Stimulated activated naive CD8-positive, alpha-beta T cell treated with anti-CD3 and anti-CD28 coated beads, Interleukin-15, Interleukin-2, amounts not matched to agents 100 ng/mL and 50 ng/mL, for 24 hours (primary cell): ENCODE measurements at regions not wholly inside any gene's neighbourhood (a gene's known extent, or its start where the extent isn't known, plus 50 kb on each side); places are given as distances from the start of the nearest gene placed in this dataset.
A peak's percentile ranks its signal among the peaks of the same experiment; 100 is the strongest.
"Not testable (repeated sequence)": the region's sequence is repeated elsewhere in the genome, so short reads cannot be mapped to it uniquely, and the experiment has no call there.

ENCODE experiments used
- H3K27ac Mint-ChIP-seq: one replicate; pipeline ENCODE4 v1.8.0; 2021; ENCODE audit warnings: mild to moderate bottlenecking, mixed read lengths
- H3K27me3 Mint-ChIP-seq: one replicate; pipeline ENCODE4 v1.8.0; 2021; ENCODE audit warnings: mixed read lengths
- H3K36me3 Mint-ChIP-seq: one replicate; pipeline ENCODE4 v1.8.0; 2021; ENCODE audit warnings: low read depth, mixed read lengths
- H3K4me1 Mint-ChIP-seq: one replicate; pipeline ENCODE4 v1.8.0; 2021; ENCODE audit warnings: low read depth, mixed read lengths
- H3K4me3 Mint-ChIP-seq: one replicate; pipeline ENCODE4 v1.8.0; 2021; ENCODE audit warnings: mild to moderate bottlenecking, mixed read lengths
- H3K9me3 Mint-ChIP-seq: one replicate; pipeline ENCODE4 v1.8.0; 2021; ENCODE audit warnings: mixed read lengths

DNA sequence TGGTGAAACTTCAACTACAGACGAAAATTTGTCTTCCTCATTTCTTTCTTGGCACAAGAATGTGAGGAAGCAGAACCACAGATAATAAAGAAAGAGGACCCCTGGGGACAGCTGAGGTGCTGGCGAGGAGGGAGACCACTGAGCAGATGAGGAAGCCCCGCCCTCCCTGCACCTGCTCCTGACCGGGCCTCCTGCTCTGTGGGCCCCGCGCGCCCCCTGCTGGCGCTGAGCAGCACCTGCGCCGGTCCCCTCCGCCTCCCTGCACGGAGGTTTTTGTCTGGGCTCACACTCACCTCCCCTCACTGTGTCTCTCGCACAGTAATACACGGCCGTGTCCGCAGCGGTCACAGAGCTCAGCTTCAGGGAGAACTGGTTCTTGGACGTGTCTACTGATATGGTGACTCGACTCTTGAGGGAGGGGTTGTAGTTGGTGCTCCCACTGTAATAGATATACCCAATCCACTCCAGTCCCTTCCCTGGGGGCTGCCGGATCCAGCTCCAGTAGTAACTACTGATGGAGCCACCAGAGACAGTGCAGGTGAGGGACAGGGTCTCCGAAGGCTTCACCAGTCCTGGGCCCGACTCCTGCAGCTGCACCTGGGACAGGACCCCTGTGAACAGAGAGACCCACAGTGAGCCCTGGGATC, 1100.7 kb downstream of the TMEM121 start:
- not testable (repeated sequence) for H3K27ac Mint-ChIP-seq, H3K36me3 Mint-ChIP-seq, H3K4me1 Mint-ChIP-seq, H3K9me3 Mint-ChIP-seq, H3K4me3 Mint-ChIP-seq
- H3K27me3 Mint-ChIP-seq, result peaks cover 20% of the 10 kb centered on the region

DNA sequence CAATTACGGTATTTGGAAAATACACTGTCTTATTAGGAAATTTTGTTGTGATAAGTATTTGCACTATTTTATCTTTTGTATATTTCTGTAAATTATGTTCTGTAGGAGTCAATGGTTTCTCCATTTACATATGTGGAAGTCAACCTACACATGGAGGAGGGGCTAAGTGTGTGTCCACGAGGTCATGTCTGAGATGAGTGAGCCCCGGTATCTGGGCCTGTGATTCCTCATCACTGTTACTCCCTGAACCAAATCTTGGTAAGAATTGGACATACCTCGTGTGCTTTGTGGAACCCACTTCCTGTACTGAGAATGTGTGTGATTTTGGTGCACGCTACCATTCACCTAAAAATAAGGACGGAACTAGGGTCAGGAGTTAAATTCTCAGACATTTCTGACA, 1105.5 kb downstream of the TMEM121 start:
- Mint-ChIP-seq H3K36me3 (no peaks in the 10 kb centered on the region), H3K4me3 (no peak overlapping the region), H3K27me3 (peaks cover 4% of the 10 kb centered on the region), H3K4me1 (no peaks in the 10 kb centered on the region), H3K27ac (no peak overlapping the region), H3K9me3 (no peaks in the 10 kb centered on the region)

DNA sequence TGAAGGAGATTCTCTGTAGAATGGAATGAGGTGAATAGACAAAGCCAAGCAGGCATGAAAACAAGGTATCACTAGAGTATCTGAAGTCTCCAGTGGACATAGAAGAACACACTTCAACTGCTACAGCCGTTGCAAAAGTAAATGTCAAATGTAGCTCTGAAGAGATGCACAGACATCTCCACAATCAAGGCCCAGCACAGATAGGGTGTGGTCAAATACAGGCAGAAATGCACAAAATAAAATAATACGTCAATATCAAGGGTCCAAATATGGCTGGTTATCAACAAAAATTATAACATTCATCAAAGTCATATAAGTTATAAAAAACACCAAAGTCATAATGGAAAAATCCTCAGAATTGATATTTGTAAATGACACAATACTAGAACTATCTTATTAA, 1107.3 kb downstream of the TMEM121 start:
- peaks cover 4% of the 10 kb centered on the region for H3K4me1 Mint-ChIP-seq
- H3K27ac Mint-ChIP-seq, result no peak overlapping the region
- no peak overlapping the region for H3K4me3 Mint-ChIP-seq
- H3K9me3 Mint-ChIP-seq, result no peaks in the 10 kb centered on the region
- peaks cover 4% of the 10 kb centered on the region for H3K27me3 Mint-ChIP-seq
- no peaks in the 10 kb centered on the region for H3K36me3 Mint-ChIP-seq

DNA sequence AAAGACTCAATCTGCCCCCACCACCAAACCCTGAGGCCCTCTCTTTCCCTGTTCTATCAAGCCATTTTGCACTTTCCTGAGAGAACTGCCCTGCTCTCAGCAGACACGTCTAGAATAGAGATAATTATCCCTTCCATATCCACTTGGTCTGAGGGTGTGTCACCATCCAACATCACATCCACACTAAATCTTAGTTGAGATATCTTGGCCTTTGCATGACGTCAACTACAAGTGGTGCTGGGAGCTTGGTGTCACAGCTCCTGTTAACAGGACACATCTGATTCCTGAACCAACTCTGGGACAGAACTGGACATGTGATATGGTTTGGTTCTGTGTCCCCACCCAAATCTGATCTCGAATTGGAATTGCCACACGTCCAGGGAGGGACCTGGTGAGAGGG, 1109.2 kb downstream of the TMEM121 start:
- Mint-ChIP-seq H3K4me3 (no peak overlapping the region), H3K27ac (no peak overlapping the region), H3K4me1 (peaks cover 5% of the 10 kb centered on the region), H3K9me3 (no peaks in the 10 kb centered on the region), H3K27me3 (no peaks in the 10 kb centered on the region), H3K36me3 (no peaks in the 10 kb centered on the region)

DNA sequence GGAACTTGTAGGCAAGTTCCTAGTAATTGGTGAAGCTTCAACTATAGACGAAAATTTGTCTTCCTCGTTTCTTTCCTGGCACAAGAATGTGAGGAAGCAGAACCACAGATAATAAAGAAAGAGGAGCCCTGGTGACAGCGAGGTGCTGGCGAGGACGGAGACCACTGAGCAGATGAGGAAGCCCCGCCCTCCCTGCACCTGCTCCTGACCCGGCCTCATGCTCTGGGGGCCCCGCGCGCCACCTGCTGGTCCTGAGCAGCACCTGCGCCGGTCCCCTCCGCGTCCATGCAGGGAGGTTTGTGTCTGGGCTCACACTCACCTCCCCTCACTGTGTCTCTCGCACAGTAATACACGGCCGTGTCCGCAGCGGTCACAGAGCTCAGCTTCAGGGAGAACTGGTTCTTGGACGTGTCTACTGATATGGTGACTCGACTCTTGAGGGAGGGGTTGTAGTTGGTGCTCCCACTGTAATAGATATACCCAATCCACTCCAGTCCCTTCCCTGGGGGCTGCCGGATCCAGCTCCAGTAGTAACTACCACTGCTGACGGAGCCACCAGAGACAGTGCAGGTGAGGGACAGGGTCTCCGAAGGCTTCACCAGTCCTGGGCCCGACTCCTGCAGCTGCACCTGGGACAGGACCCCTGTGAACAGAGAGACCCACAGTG, 1112.5 kb downstream of the TMEM121 start:
- not testable (repeated sequence) for H3K27me3 Mint-ChIP-seq, H3K27ac Mint-ChIP-seq, H3K36me3 Mint-ChIP-seq, H3K4me1 Mint-ChIP-seq, H3K4me3 Mint-ChIP-seq, H3K9me3 Mint-ChIP-seq

DNA sequence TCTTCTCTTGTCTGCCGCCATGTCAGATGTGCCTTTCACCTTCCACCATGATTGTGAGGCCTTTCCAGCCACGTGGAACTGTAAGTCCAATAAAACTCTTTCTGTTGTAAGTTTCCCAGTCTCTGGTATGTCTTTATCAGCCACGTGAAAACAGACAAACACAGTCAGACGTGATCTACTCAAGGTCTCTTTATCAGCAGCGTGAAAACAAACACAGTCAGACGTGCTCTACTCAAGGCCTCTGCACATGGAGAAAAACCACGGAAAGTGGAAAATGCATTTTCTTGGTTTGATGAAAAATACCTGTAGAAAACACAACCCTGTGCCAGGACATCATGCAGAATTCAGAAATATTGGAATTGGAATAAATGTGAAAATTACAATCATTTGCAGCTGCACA, 1115.7 kb downstream of the TMEM121 start:
- no peak overlapping the region for H3K27ac Mint-ChIP-seq
- no peaks in the 10 kb centered on the region for H3K36me3 Mint-ChIP-seq
- H3K4me3 Mint-ChIP-seq, result no peak overlapping the region
- no peaks in the 10 kb centered on the region for H3K9me3 Mint-ChIP-seq
- peaks cover 5% of the 10 kb centered on the region for H3K4me1 Mint-ChIP-seq
- H3K27me3 Mint-ChIP-seq, result peaks cover 7% of the 10 kb centered on the region

DNA sequence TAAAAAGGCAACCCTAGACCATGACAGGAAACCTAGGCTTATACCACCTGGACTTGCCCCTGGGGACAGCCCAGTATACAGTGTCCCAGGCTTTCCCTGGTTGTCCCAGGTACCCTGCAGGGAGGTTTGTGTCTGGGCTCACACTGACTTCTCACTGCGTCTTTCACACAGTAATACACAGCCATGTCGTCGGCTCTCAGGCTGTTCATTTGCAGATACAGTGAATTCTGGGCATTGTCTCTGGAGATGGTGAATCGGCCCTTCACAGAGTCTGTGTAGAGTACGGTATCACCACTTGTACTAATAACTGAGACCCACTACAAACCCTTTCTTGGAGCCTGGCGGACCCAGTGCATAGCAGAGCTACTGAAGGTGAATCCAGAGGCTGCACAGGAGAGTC, 1116.6 kb downstream of the TMEM121 start:
- not testable (repeated sequence) for H3K9me3 Mint-ChIP-seq, H3K36me3 Mint-ChIP-seq, H3K4me1 Mint-ChIP-seq, H3K27ac Mint-ChIP-seq, H3K27me3 Mint-ChIP-seq, H3K4me3 Mint-ChIP-seq

DNA sequence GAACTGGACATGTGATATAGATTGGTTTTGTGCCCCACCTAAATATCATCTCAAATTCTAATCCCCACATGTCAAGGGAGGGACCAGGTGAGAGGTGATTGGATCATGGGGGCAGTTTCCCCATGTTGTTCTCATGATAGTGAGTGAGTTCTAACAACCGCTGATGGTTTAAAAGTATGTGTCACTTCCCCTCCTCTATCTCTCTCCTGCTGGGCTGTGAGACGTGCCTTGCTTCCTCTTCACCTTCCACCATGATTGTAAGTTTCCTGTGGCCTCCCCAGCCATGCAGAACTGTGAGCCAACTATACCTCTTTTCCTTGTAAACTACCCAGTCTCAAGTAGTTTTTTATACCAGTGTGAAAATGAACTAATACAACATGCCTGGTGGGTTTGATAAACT, 1122.5 kb downstream of the TMEM121 start:
- H3K27me3 Mint-ChIP-seq, H3K36me3 Mint-ChIP-seq, H3K27ac Mint-ChIP-seq, H3K4me3 Mint-ChIP-seq, H3K4me1 Mint-ChIP-seq, H3K9me3 Mint-ChIP-seq: not testable (repeated sequence)

DNA sequence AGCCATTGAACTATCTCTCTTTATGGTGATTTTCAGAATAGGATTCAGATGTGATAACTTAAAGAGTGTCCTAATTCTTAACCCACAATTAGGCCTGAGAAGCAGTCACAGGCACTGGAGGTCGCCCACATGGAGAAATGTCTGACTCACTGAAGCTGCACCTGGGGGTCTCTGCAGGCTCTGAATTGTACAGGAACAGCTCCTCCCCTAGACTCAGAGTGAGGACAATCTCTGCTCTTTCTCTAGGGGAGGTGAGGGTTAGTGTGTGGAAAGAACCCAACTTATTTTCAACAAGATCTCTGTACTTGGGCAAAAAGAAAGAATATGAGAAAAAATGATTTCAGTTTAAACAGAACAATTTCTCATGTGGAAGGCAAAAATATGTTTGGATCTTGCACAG, 1124.6 kb downstream of the TMEM121 start:
- no peaks in the 10 kb centered on the region for H3K4me1 Mint-ChIP-seq
- no peak overlapping the region for H3K27ac Mint-ChIP-seq
- H3K36me3 Mint-ChIP-seq, result no peaks in the 10 kb centered on the region
- no peaks in the 10 kb centered on the region for H3K27me3 Mint-ChIP-seq
- H3K9me3 Mint-ChIP-seq, result no peaks in the 10 kb centered on the region
- H3K4me3 Mint-ChIP-seq, result no peak overlapping the region

DNA sequence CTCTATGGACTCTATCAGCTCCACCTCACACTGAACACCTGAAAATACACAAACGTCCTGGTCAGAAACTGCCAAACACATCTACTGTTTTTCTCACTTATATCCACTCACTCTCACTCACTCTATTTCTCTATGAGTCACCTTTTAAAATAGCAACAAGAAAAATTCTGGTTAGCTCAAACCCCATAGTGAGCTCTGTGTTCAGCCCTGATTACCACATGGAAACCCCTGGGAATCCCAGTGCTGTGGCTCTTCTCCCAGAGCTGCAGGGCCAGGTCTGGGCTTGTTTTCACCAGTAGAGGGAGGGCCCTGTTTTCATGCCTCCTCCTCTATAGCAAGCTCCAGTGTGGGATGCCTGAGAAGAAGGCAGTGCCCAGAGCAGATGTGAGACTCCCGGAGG, 1126.1 kb downstream of the TMEM121 start:
- no peaks in the 10 kb centered on the region for H3K9me3 Mint-ChIP-seq
- no peaks in the 10 kb centered on the region for H3K27me3 Mint-ChIP-seq
- peaks cover 2% of the 10 kb centered on the region for H3K4me1 Mint-ChIP-seq
- no peaks in the 10 kb centered on the region for H3K36me3 Mint-ChIP-seq
- H3K4me3 Mint-ChIP-seq, result no peak overlapping the region
- no peak overlapping the region for H3K27ac Mint-ChIP-seq

DNA sequence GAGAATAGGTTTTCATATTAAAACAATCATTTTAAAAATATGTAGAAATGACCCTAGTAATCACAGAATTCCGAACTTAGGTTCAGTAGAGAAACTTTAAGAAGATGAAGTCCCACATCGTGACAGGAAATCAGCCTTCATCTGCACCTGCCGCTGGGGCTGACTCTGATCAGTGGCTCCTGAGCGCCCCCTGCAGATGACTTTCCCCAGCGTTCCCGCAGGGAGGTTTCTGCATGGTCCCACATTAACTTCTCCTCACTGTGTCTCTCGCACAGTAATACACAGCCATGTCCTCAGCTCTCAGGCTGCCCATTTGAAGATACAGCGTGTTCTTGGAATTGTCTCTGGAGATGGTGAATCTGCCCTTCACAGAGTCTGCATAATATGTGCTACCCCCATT, 1131.1 kb downstream of the TMEM121 start:
- H3K36me3 Mint-ChIP-seq, result no peaks in the 10 kb centered on the region
- H3K27ac Mint-ChIP-seq, result no peak overlapping the region
- H3K4me3 Mint-ChIP-seq, result no peak overlapping the region
- no peaks in the 10 kb centered on the region for H3K9me3 Mint-ChIP-seq
- peaks cover 20% of the 10 kb centered on the region for H3K4me1 Mint-ChIP-seq
- H3K27me3 Mint-ChIP-seq, result peaks cover 7% of the 10 kb centered on the region

DNA sequence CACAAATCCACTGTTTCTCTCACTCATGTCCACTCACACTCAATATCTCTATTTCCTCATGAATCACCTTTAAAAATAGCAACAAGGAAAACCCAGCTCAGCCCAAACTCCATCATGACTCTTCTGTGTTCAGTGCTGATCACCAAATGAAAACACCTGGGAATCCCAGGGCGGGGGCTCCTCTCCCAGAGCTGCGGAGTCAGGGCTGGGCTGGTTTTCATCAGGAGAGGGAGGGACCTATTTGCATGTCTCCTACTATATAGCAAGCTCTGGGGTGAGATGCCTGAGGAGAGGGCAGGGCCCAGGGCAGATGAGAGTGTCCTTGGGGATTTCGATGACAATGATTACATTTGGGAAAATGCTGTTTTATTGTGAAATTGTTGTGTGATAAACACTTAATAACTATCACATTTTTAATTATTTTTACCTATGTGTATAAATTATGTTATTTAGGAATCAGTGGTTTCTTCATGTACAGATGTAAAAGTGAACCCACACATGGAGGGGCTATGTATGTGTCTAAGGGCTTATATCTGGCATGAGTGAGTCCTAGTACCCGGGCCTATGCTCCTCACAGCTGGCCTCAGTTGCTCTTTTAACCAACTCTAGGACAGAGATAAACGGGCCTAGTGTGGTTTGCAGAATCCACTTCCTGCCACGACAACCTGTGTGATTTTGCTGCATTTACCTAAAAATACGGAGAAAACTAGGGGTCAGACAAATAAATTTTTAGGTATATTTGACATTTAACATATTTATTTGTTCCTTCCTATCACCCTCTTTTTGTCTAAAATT, 1131.9 kb downstream of the TMEM121 start:
- H3K36me3 Mint-ChIP-seq, H3K27ac Mint-ChIP-seq, H3K9me3 Mint-ChIP-seq, H3K4me3 Mint-ChIP-seq, H3K27me3 Mint-ChIP-seq: not testable (repeated sequence)
- peaks cover 25% of the 10 kb centered on the region for H3K4me1 Mint-ChIP-seq

DNA sequence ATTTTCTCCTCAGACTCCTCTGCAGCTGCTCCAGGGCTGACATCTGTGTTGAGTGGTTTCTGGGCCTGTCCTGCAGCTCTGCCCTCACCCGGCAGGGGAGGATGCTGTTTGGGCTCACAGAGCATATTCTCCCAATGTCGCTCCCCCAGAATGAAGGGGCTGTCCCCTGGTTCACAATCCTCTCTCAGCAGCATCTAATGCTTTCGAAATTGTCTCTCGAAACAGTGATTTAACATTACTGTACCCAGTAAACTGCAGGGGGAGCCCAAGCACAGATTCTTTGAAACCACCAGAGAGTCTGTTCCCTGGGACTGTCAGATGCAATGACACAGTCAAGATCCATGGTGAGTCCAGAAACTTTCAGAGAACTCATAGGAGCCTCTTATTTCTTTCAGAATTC, 1135.2 kb downstream of the TMEM121 start:
- peaks cover 33% of the 10 kb centered on the region for H3K4me1 Mint-ChIP-seq
- H3K27me3 Mint-ChIP-seq, H3K4me3 Mint-ChIP-seq, H3K9me3 Mint-ChIP-seq, H3K36me3 Mint-ChIP-seq, H3K27ac Mint-ChIP-seq: not testable (repeated sequence)

DNA sequence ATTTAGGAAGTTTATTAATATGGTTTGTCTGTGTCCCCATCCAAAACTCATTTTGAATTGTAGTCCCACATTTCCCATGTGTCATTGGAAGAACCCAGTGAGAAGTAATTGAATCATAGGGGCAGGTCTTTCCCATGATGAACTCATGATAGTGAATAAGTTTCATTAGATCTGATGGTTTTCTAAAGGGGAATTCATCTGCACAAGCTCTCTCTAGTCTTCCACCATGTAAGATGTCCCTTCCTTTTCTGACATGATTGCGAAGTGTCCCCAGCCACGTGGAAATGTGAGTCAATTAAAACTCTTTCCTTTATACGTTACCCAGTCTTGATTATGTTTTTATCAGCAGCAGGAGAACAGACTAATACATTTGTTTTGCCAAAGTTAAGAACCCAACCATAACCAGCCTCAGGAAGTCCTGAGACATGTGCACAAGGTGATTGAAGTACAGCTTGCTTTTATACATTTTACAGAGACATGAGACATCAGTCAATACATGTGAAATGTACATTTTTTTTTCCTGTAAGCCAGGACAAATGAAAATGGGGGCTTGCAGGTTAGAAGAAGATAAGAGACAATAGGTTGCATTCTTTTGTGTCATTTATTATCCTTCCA, 1136.7 kb downstream of the TMEM121 start:
- H3K27me3 Mint-ChIP-seq, result peaks cover 11% of the 10 kb centered on the region
- H3K4me1 Mint-ChIP-seq, result peaks cover 25% of the 10 kb centered on the region
- peaks cover 3% of the 10 kb centered on the region for H3K9me3 Mint-ChIP-seq
- no peak overlapping the region for H3K27ac Mint-ChIP-seq
- H3K36me3 Mint-ChIP-seq, result no peaks in the 10 kb centered on the region
- H3K4me3 Mint-ChIP-seq, result peak overlapping the region; percentile 1

DNA sequence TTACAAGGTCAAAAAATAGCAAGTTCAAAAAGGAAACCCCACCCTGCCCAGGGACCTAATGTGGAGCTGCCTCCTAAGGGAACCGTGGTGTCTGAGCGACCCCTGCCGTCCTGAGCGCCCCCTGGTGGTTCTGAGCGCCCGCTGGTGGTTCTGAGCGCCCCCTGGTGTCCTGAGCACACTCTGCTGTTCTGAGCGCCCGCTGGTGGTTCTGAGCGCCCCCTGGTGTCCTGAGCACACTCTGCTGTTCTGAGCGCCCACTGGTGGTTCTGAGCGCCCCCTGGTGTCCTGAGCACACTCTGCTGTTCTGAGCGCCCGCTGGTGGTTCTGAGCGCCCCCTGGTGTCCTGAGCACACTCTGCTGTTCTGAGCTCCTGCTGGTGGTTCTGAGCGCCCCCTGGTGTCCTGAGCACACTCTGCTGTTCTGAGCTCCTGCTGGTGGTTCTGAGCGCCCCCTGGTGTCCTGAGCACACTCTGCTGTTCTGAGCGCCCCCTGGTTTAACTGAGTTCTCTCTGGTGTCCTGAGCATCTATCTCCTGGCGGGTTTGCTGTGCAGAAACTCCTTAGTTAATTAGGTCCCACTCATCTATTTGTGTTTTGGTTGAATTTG, 1137.5 kb downstream of the TMEM121 start:
- Mint-ChIP-seq H3K4me1 (peaks cover 19% of the 10 kb centered on the region), H3K27me3 (peaks cover 16% of the 10 kb centered on the region)
- not testable (repeated sequence) for H3K9me3 Mint-ChIP-seq, H3K4me3 Mint-ChIP-seq, H3K36me3 Mint-ChIP-seq, H3K27ac Mint-ChIP-seq
